Limb (tissue), 2 donors: ENCODE measurements at regions not wholly inside any gene's neighbourhood (a gene's known extent, or its start where the extent isn't known, plus 50 kb on each side); places are given as distances from the start of the nearest gene placed in this dataset.

Experiments
- DNase-seq, 2 donors: peaks; one replicate each; pipeline ENCODE4 v3.0.0-alpha.2; 2016; ENCODE audit errors: extremely low spot score in 2 of 2

GRCh38 chr7:54846273-54846672 is 87.3 kb upstream of the SEC61G start:
- no peak for DNase-seq

- DNase-seq = no peak
These were observed 88.9 kb upstream of the SEC61G start for GRCh38 chr7:54847921-54848320.

- DNase-seq = no peak
These were observed 97.8 kb upstream of the SEC61G start for GRCh38 chr7:54856856-54857255.

- no peak for DNase-seq
These were observed 98.3 kb upstream of the SEC61G start for GRCh38 chr7:54857294-54857693.

- DNase-seq = peak in 1 of 2 donors; percentile 11
These were observed 99.1 kb upstream of the SEC61G start for GRCh38 chr7:54858008-54858692.

GRCh38 chr7:54859066-54859465 is 100.1 kb upstream of the SEC61G start:
- no peak for DNase-seq

- DNase-seq = no peak
These were observed 100.5 kb upstream of the SEC61G start for GRCh38 chr7:54859545-54859944.

- no peak for DNase-seq
These were observed 101.2 kb upstream of the SEC61G start for GRCh38 chr7:54860003-54860775.

GRCh38 chr7:54860843-54861242 is 101.8 kb upstream of the SEC61G start:
- DNase-seq = no peak

- no peak for DNase-seq
These were observed 105.7 kb upstream of the SEC61G start for GRCh38 chr7:54864663-54865062.

- DNase-seq = no peak
These were observed 110.5 kb upstream of the SEC61G start for GRCh38 chr7:54869523-54869922.

- no peak for DNase-seq
These were observed 115.8 kb upstream of the SEC61G start for GRCh38 chr7:54874804-54875203.

GRCh38 chr7:54877683-54878082 is 118.7 kb upstream of the SEC61G start:
- no peak for DNase-seq

GRCh38 chr7:54878339-54878738 is 119.3 kb upstream of the SEC61G start:
- no peak for DNase-seq

- no peak for DNase-seq
These were observed 120.8 kb upstream of the SEC61G start for GRCh38 chr7:54879776-54880175.

GRCh38 chr7:54880326-54880989 is 121.4 kb upstream of the SEC61G start:
- no peak for DNase-seq

GRCh38 chr7:54881816-54882520 is 123.0 kb upstream of the SEC61G start:
- DNase-seq = no peak

GRCh38 chr7:54882694-54883093 is 123.7 kb upstream of the SEC61G start:
- DNase-seq = no peak

GRCh38 chr7:54883576-54883975 is 124.6 kb upstream of the SEC61G start:
- DNase-seq = no peak

GRCh38 chr7:54885285-54885684 is 126.3 kb upstream of the SEC61G start:
- no peak for DNase-seq

GRCh38 chr7:54888067-54888733 is 129.2 kb upstream of the SEC61G start:
- peak in 1 of 2 donors; percentile 58 for DNase-seq
